K562 (cell line): ENCODE measurements at regions not wholly inside any gene's neighbourhood (a gene's known extent, or its start where the extent isn't known, plus 50 kb on each side); places are given as distances from the start of the nearest gene placed in this dataset.

Experiments used
- ATAC-seq: fragments of 200-7000 bp; cut with Tn5 transposase; 3 replicates; pipeline ENCODE4 v1.9.1; 2020; ENCODE audit warnings: moderate library complexity
- BruUV-seq: library from RNA; stranded (reverse); fragments of 400-500 nt; replicated peaks from 2 replicates; lab custom pipeline; 2021; lab: Mats Ljungman, UMichigan
- CTCF ChIA-PET: fragments of 300-600 bp; formaldehyde crosslinking; extraction: SDS; loops from one replicate; lab custom pipeline; 2021; ENCODE audit warnings: low intra/inter-chr PET ratio; lab: Yijun Ruan, JAX
- POLR2A ChIA-PET: fragments of 300-600, 350-650 bp; sonication (Branson Sonifier 250); formaldehyde crosslinking; extraction: SDS; loops from one replicate; lab custom pipeline; 2021; ENCODE audit warnings: antibody characterized with exemption, inconsistent platforms; lab: Yijun Ruan, JAX
- DNase-seq, 4 experiments: peaks; one replicate each; pipeline versions ENCODE4 v3.0.0 to v3.0.0-alpha.2; 2011 to 2018; ENCODE audit warnings: low spot score in 3 of 4, mixed read lengths in 3 of 4; ENCODE audit errors: extremely low read depth in 1 of 4
- FAIRE-seq: peaks from 2 replicates; lab custom pipeline; 2011; peaks lifted over from hg19 to GRCh38; lab: Jason Lieb, UNC
- H2AFZ ChIP-seq: 2 replicates; pipeline ENCODE4 v1.6.0; 2011; ENCODE audit warnings: low read depth, low read length, control low read depth, inconsistent platforms
- H3K27ac ChIP-seq: fragments of 200-600 bp; 3 replicates; pipeline ENCODE4 v1.8.0; 2011; ENCODE audit warnings: low read depth, mild to moderate bottlenecking, control low read depth, inconsistent platforms, low read length, moderate library complexity, mixed read lengths; ENCODE audit errors: extremely low read depth
- H3K27me3 ChIP-seq, 2 experiments: fragments of 300-600 bp in 1 of 2; 2 replicates in 1 of 2; 3 replicates in 1 of 2; pipeline versions ENCODE4 v1.6.0 to v1.8.0; 2011; ENCODE audit warnings: inconsistent platforms in 2 of 2, low read length in 2 of 2, mild to moderate bottlenecking in 1 of 2, mixed read lengths in 1 of 2, moderate library complexity in 1 of 2; ENCODE audit not compliant: control insufficient read depth in 2 of 2, insufficient read depth in 2 of 2
- H3K36me3 ChIP-seq: fragments of 300-600 bp; 3 replicates; pipeline ENCODE4 v1.8.0; 2011; ENCODE audit warnings: mild to moderate bottlenecking, low read length, inconsistent platforms; ENCODE audit not compliant: control insufficient read depth, insufficient read depth
- H3K4me1 ChIP-seq, 2 experiments: fragments of 200-600 bp in 1 of 2; replicated peaks in 1 of 2; 2 replicates in 1 of 2; 3 replicates in 1 of 2; pipeline versions ENCODE4 v1.5.1 to v1.8.0; 2011; ENCODE audit warnings: inconsistent platforms in 2 of 2, low read length in 2 of 2, mild to moderate bottlenecking in 1 of 2, mixed read lengths in 1 of 2, moderate library complexity in 1 of 2; ENCODE audit not compliant: control insufficient read depth in 2 of 2, insufficient read depth in 2 of 2
- H3K4me2 ChIP-seq: 2 replicates; pipeline ENCODE4 v1.6.1; 2011; ENCODE audit warnings: low read length, control low read depth, inconsistent platforms, mixed read lengths; ENCODE audit not compliant: insufficient read depth
- H3K4me3 ChIP-seq: fragments of 200-600 bp; sonication (generic), shearing (Covaris generic); 2 replicates; pipeline ENCODE4 v1.5.1; 2016; ENCODE audit warnings: control low read depth, inconsistent platforms
- H3K79me2 ChIP-seq: fragments of 200-600 bp; 3 replicates; pipeline ENCODE4 v1.8.0; 2011; ENCODE audit warnings: low read length, inconsistent platforms; ENCODE audit not compliant: control insufficient read depth, insufficient read depth
- H3K9ac ChIP-seq, 2 experiments: 2 replicates each; pipeline versions ENCODE4 v1.6.0 to v1.6.1; 2011; ENCODE audit warnings: low read depth in 2 of 2, low read length in 2 of 2, control low read depth in 1 of 2, inconsistent platforms in 1 of 2, mild to moderate bottlenecking in 1 of 2, mixed read lengths in 1 of 2; ENCODE audit not compliant: insufficient read depth in 1 of 2
- H3K9me1 ChIP-seq: one replicate; pipeline ENCODE4 v1.6.0; 2011; ENCODE audit warnings: inconsistent platforms, mild to moderate bottlenecking, low read length, moderate library complexity; ENCODE audit not compliant: control insufficient read depth, insufficient read depth
- H3K9me3 ChIP-seq: replicated peaks from 2 replicates; pipeline ENCODE4 v1.5.1; 2011; ENCODE audit warnings: low read depth, low read length, inconsistent platforms; ENCODE audit not compliant: control insufficient read depth, insufficient read depth
- H4K20me1 ChIP-seq: replicated peaks from 2 replicates; pipeline ENCODE4 v1.6.1; 2011; ENCODE audit warnings: low read length, inconsistent platforms, mixed read lengths; ENCODE audit not compliant: control insufficient read depth, insufficient read depth
- EGR1 ChIP-seq: fragments of 450-650 bp; conservative IDR thresholded peaks from 2 replicates; pipeline ENCODE4 v1.6.1; 2017; ENCODE audit warnings: mild to moderate bottlenecking
- ELF1 ChIP-seq: fragments of 200-800 bp; sonication (Bioruptor generic); IDR thresholded peaks from 2 replicates; pipeline ENCODE4 v1.6.1; 2016; ENCODE audit warnings: missing genetic modification characterization, missing compliant biosample characterization
- ETS2 ChIP-seq: IDR thresholded peaks from 2 replicates; pipeline ENCODE4 v1.6.1; 2016; ENCODE audit warnings: borderline replicate concordance, missing genetic modification characterization, mild to moderate bottlenecking, moderate library complexity, missing compliant biosample characterization; ENCODE audit not compliant: poor library complexity, severe bottlenecking
- ETV5 ChIP-seq: sonication (generic); formaldehyde crosslinking; IDR thresholded peaks from 2 replicates; pipeline ENCODE4 v1.4.0; 2020; ENCODE audit warnings: low read depth, mild to moderate bottlenecking, missing genetic modification reagents
- HDGF ChIP-seq: fragments of 450-650 bp; IDR thresholded peaks from 2 replicates; pipeline ENCODE4 v1.6.1; 2016
- HNRNPUL1 ChIP-seq: fragments of 200-400 bp; formaldehyde crosslinking; IDR thresholded peaks from 2 replicates; pipeline ENCODE4 v1.6.1; 2017; ENCODE audit warnings: low read length
- NFIX ChIP-seq: fragments of 250-450 bp; sonication (Bioruptor Pico); IDR thresholded peaks from 2 replicates; pipeline ENCODE4 v1.4.0; 2020; ENCODE audit warnings: low read depth, mild to moderate bottlenecking, moderate library complexity
- RBM22 ChIP-seq: fragments of 200-400 bp; formaldehyde crosslinking; IDR thresholded peaks from 2 replicates; pipeline ENCODE4 v1.6.1; 2018; ENCODE audit warnings: low read length, low read depth; ENCODE audit not compliant: poor library complexity, severe bottlenecking
- SMARCA4 ChIP-seq: fragments of 450-650 bp; IDR thresholded peaks from 2 replicates; pipeline ENCODE4 v1.6.1; 2016
- SMARCC2 ChIP-seq: fragments of 450-650 bp; IDR thresholded peaks from 2 replicates; pipeline ENCODE4 v1.6.1; 2017; ENCODE audit warnings: antibody characterized with exemption, moderate library complexity, mild to moderate bottlenecking, low read depth
- ZNF431 ChIP-seq: sonication (generic); formaldehyde crosslinking; IDR thresholded peaks from 2 replicates; pipeline ENCODE4 v1.8.0; 2022; ENCODE audit warnings: mild to moderate bottlenecking, missing genetic modification reagents
- ZNF589 ChIP-seq: fragments of 200-800 bp; sonication (Bioruptor generic); IDR thresholded peaks from 2 replicates; pipeline ENCODE4 v1.6.1; 2016; ENCODE audit warnings: low read depth, missing genetic modification characterization, missing compliant biosample characterization
- WGBS: fragments of 100-300 bp; shearing (Covaris generic); methylation state at CpG from one replicate; pipeline ENCODE4 v1.1.6; 2016; ENCODE audit warnings: low coverage, mixed read lengths; ENCODE audit not compliant: insufficient coverage; ENCODE audit errors: missing lambda C conversion rate; 5-methylcytosine and 5-hydroxymethylcytosine counted together
- in situ Hi-C: fragments of 300-500 bp; cut with MboI; formaldehyde crosslinking; loops from 4 replicates; pipeline ENCODE4 v1.15.0; 2018; ENCODE audit warnings: inconsistent platforms, mixed read lengths
- intact Hi-C: fragments of 100-400 bp; cut with micrococcal nuclease; formaldehyde crosslinking; loops from 2 replicates; pipeline ENCODE4 v1.14.2; 2022
- TF ChIP-seq, protein P1 (sequence below): sonication (generic); formaldehyde crosslinking; IDR thresholded peaks from 2 replicates; pipeline ENCODE4 v1.8.0; 2022; ENCODE audit warnings: missing genetic modification reagents, mild to moderate bottlenecking, borderline replicate concordance
- TF ChIP-seq, protein P2 (sequence below): fragments of 450-650 bp; formaldehyde crosslinking; IDR thresholded peaks from 2 replicates; pipeline ENCODE4 v1.4.0; 2020; ENCODE audit warnings: mild to moderate bottlenecking, mixed read lengths
- TF ChIP-seq, protein P3 (sequence below): fragments of 250-450 bp; sonication (Bioruptor Pico); IDR thresholded peaks from 2 replicates; pipeline ENCODE4 v1.5.0; 2021; ENCODE audit warnings: mild to moderate bottlenecking, moderate library complexity
- TF ChIP-seq, protein P4 (sequence below): fragments of 250-450 bp; sonication (Bioruptor Pico); IDR thresholded peaks from 2 replicates; pipeline ENCODE4 v1.9.0; 2021; ENCODE audit warnings: mild to moderate bottlenecking, inconsistent platforms

DNA sequence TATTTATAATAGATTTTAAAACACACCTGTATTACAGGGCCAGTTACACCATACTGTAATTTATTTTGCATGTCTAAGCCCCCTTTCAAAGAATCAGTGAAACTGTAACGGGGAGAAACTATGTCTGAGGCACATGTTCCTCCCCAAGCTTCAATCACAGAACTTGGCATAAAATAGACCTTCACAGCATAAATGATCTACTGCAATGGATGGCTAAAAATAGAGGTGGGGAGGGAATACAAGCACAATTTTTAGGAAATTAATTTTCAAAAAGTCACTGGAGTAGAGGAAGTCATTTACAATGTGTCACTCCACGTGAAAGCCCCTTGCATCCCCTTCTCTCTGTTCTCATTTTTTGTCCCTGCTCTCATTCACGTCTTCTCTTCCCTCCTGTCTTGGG, 385.2 kb downstream of the TNS3 start:
- no peak for FAIRE-seq
- Histone ChIP-seq H3K36me3 (no peaks in the 10 kb centered on the region), H3K79me2 (no peaks in the 10 kb centered on the region), H3K4me1 (peaks cover 0 to 14% of the 10 kb centered on the region in 2 experiments; a peak in 4 of 5 replicates), H3K27me3 (no peaks in the 10 kb centered on the region), H3K4me2 (no peak overlapping the region), H2AFZ (no peak overlapping the region), H4K20me1 (no peaks in the 10 kb centered on the region), H3K9me3 (no peaks in the 10 kb centered on the region), H3K27ac (no peak overlapping the region), H3K9ac (no peak overlapping the region), H3K9me1 (no peaks in the 10 kb centered on the region), H3K4me3 (no peak overlapping the region)
- ATAC-seq: no peak
- BruUV-seq: no TSS peak
- intact Hi-C loops: no loop called here
- ChIA-PET CTCF (no interaction called here), POLR2A (interaction anchor here (0.6 kb wide), 1 partner anchor 438 kb away, joined by 3 read pairs; no protein-coding TSS in a partner anchor)
- no peak for DNase-seq
- in situ Hi-C loops: no loop called here
- WGBS: 50% methylated on average over 1 of the region's 3 CpGs
- TF ChIP-seq EGR1: no peak
- TF ChIP-seq HNRNPUL1: no peak
- TF ChIP-seq SMARCC2: no peak
- no peak for TF ChIP-seq ETV5 (CRISPR knock-in tag)
- TF ChIP-seq, protein P1, sequence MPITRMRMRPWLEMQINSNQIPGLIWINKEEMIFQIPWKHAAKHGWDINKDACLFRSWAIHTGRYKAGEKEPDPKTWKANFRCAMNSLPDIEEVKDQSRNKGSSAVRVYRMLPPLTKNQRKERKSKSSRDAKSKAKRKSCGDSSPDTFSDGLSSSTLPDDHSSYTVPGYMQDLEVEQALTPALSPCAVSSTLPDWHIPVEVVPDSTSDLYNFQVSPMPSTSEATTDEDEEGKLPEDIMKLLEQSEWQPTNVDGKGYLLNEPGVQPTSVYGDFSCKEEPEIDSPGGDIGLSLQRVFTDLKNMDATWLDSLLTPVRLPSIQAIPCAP (CRISPR knock-in tag): no peak
- TF ChIP-seq, protein P2, sequence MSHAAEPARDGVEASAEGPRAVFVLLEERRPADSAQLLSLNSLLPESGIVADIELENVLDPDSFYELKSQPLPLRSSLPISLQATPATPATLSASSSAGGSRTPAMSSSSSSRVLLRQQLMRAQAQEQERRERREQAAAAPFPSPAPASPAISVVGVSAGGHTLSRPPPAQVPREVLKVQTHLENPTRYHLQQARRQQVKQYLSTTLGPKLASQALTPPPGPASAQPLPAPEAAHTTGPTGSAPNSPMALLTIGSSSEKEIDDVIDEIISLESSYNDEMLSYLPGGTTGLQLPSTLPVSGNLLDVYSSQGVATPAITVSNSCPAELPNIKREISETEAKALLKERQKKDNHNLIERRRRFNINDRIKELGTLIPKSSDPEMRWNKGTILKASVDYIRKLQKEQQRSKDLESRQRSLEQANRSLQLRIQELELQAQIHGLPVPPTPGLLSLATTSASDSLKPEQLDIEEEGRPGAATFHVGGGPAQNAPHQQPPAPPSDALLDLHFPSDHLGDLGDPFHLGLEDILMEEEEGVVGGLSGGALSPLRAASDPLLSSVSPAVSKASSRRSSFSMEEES (CRISPR knock-in tag): no peak
- TF ChIP-seq RBM22: no peak
- no peak for TF ChIP-seq ZNF431
- no peak for TF ChIP-seq HDGF
- TF ChIP-seq ELF1 (tag): no peak
- TF ChIP-seq, protein P3, sequence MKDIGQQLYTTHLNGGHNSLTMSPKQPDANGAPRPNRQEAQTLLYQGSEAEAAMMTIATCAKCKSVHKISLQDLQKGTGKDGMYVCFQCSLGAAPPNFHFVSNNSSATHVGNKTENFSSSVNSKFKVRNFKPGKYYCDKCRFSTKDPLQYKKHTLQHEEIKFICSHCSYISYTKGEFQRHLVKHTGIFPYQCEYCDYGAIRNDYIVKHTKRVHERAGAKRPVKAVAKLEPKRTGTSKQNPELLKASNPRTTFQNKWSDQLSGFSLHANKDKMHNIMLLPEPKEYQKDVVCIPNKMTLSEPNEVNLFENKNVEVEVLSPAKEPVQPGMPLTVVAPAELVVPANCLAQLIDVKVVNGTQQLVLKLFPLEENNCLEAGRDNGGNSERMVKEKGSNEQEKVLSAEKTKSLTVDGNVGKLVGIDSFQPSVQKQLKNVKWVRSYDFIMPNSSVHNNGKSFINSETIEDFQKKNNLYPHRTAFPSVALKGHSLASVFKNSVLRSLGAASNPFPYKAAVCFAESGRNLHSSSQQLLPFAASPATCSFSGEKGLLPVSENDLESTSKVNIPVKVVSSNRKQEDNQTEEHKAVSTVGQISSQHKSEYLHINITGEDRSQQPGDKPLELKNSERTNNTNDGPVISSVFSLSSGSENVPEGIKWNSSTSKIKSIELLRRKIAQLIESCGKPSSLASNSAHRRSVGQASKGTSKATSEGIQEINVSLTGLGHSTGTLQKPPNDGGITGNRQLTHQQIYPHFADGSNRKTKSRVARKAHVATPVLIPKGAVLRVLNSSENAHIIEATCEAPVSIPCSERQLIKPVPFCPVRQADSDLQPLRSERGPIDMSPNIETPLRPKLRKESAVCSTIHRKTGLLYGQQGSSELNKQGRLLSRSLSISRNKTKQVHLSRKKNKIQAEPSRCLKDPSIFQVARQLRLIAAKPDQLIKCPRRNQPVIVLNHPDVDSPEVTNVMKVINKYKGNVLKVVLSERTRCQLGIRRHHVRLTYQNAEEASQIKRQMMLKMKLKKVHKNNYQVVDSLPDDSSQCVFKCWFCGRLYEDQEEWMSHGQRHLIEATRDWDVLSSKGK (CRISPR knock-in tag): no peak
- no peak for TF ChIP-seq SMARCA4
- TF ChIP-seq ZNF589 (CRISPR knock-in tag): no peak
- no peak for TF ChIP-seq NFIX
- no peak for TF ChIP-seq ETS2
- TF ChIP-seq, protein P4, sequence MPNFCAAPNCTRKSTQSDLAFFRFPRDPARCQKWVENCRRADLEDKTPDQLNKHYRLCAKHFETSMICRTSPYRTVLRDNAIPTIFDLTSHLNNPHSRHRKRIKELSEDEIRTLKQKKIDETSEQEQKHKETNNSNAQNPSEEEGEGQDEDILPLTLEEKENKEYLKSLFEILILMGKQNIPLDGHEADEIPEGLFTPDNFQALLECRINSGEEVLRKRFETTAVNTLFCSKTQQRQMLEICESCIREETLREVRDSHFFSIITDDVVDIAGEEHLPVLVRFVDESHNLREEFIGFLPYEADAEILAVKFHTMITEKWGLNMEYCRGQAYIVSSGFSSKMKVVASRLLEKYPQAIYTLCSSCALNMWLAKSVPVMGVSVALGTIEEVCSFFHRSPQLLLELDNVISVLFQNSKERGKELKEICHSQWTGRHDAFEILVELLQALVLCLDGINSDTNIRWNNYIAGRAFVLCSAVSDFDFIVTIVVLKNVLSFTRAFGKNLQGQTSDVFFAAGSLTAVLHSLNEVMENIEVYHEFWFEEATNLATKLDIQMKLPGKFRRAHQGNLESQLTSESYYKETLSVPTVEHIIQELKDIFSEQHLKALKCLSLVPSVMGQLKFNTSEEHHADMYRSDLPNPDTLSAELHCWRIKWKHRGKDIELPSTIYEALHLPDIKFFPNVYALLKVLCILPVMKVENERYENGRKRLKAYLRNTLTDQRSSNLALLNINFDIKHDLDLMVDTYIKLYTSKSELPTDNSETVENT (CRISPR knock-in tag): no peak
